HEK293T (cell line): ENCODE measurements at regions not wholly inside any gene's neighbourhood (a gene's known extent, or its start where the extent isn't known, plus 50 kb on each side); places are given as distances from the start of the nearest gene placed in this dataset.

Source experiments
- CTCF ChIA-PET: fragments of 350-600 bp; formaldehyde crosslinking; extraction: SDS; loops from one replicate; lab custom pipeline; 2021; ENCODE audit warnings: antibody characterized with exemption, inconsistent platforms; lab: Yijun Ruan, JAX
- POLR2A ChIA-PET: fragments of 350-600 bp; formaldehyde crosslinking; extraction: SDS; loops from one replicate; lab custom pipeline; 2020; ENCODE audit warnings: antibody characterized with exemption, inconsistent platforms; lab: Yijun Ruan, JAX
- DNase-seq: peaks from one replicate; pipeline ENCODE4 v3.0.0; 2012; ENCODE audit warnings: mixed read lengths; ENCODE audit errors: extremely low spot score
- ARNT ChIP-seq: fragments of 450-650 bp; IDR thresholded peaks from 2 replicates; pipeline ENCODE4 v1.6.1; 2017; ENCODE audit warnings: mild to moderate bottlenecking
- BHLHE40 ChIP-seq: fragments of 450-650 bp; IDR thresholded peaks from 2 replicates; pipeline ENCODE4 v1.6.1; 2016; ENCODE audit warnings: mild to moderate bottlenecking, moderate library complexity, borderline replicate concordance
- CTBP1 ChIP-seq: fragments of 450-650 bp; IDR thresholded peaks from 2 replicates; pipeline ENCODE4 v1.6.1; 2016; ENCODE audit warnings: borderline replicate concordance
- ELF4 ChIP-seq: fragments of 450-650 bp; IDR thresholded peaks from 2 replicates; pipeline ENCODE4 v1.6.1; 2017; ENCODE audit warnings: antibody characterized with exemption
- FOXA1 ChIP-seq: fragments of 450-650 bp; IDR thresholded peaks from 2 replicates; pipeline ENCODE4 v1.6.1; 2016; ENCODE audit warnings: mild to moderate bottlenecking
- FOXK2 ChIP-seq: fragments of 450-650 bp; IDR thresholded peaks from 2 replicates; pipeline ENCODE4 v1.6.1; 2016; ENCODE audit warnings: mild to moderate bottlenecking
- FOXM1 ChIP-seq: fragments of 450-650 bp; IDR thresholded peaks from 2 replicates; pipeline ENCODE4 v1.6.1; 2017; ENCODE audit warnings: mild to moderate bottlenecking, borderline replicate concordance
- HDGF ChIP-seq: fragments of 450-650 bp; IDR thresholded peaks from 2 replicates; pipeline ENCODE4 v1.6.1; 2017; ENCODE audit warnings: antibody characterized with exemption, borderline replicate concordance
- L3MBTL2 ChIP-seq: fragments of 450-650 bp; conservative IDR thresholded peaks from 2 replicates; pipeline ENCODE4 v1.6.1; 2016; ENCODE audit warnings: mild to moderate bottlenecking
- LEF1 ChIP-seq: fragments of 450-650 bp; IDR thresholded peaks from 2 replicates; pipeline ENCODE4 v1.6.1; 2017; ENCODE audit warnings: mild to moderate bottlenecking, borderline replicate concordance
- NFRKB ChIP-seq: fragments of 450-650 bp; IDR thresholded peaks from 2 replicates; pipeline ENCODE4 v1.6.1; 2016; ENCODE audit warnings: mild to moderate bottlenecking, moderate library complexity
- SP1 ChIP-seq: fragments of 450-650 bp; IDR thresholded peaks from 2 replicates; pipeline ENCODE4 v1.6.1; 2017
- SUZ12 ChIP-seq: fragments of 450-650 bp; IDR thresholded peaks from 2 replicates; pipeline ENCODE4 v1.6.1; 2016; ENCODE audit warnings: mild to moderate bottlenecking
- TARDBP ChIP-seq: fragments of 450-650 bp; IDR thresholded peaks from 2 replicates; pipeline ENCODE4 v1.6.1; 2016
- ZNF384 ChIP-seq: fragments of 450-650 bp; IDR thresholded peaks from 2 replicates; pipeline ENCODE4 v1.6.1; 2016
- TF ChIP-seq, protein P1 (sequence below): fragments of 450-650 bp; IDR thresholded peaks from 2 replicates; pipeline ENCODE4 v1.6.1; 2016

GRCh38 chr10:131753336-131753735 is 147.5 kb upstream of the PPP2R2D start:
- TF ChIP-seq ZNF384: no peak
- CTCF ChIA-PET: no interaction called here
- POLR2A ChIA-PET: no interaction called here
- no peak for DNase-seq

DNA sequence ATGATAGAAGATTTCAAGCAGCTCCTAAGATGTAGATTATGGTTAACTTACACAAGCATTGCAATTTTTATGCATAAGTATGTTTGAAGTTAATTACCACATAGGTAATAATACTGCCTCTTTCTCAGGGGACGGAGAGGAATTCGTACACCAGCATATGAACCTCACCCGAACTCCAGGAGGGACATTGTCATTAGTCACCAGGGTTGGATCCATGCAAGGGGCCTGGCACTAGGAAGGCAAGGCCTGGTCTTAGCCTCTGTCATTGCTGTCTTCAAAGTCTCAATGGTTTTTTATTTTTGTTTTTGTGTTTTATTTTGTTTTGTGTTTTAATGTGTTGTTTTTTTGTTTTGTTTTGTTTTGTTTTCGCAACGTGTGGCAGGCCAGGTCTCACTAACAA is 145.6 kb upstream of the PPP2R2D start:
- TF ChIP-seq BHLHE40 (no peak), CTBP1 (no peak), FOXA1 (no peak), SP1 (no peak), NFRKB (no peak), ELF4 (no peak), SUZ12 (no peak), ZNF384 (no peak), FOXM1 (no peak), HDGF (no peak), L3MBTL2 (no peak), LEF1 (no peak)
- TF ChIP-seq, protein P1, sequence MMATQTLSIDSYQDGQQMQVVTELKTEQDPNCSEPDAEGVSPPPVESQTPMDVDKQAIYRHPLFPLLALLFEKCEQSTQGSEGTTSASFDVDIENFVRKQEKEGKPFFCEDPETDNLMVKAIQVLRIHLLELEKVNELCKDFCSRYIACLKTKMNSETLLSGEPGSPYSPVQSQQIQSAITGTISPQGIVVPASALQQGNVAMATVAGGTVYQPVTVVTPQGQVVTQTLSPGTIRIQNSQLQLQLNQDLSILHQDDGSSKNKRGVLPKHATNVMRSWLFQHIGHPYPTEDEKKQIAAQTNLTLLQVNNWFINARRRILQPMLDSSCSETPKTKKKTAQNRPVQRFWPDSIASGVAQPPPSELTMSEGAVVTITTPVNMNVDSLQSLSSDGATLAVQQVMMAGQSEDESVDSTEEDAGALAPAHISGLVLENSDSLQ: no peak
- ChIA-PET CTCF (no interaction called here), POLR2A (no interaction called here)
- no peak for DNase-seq

DNA sequence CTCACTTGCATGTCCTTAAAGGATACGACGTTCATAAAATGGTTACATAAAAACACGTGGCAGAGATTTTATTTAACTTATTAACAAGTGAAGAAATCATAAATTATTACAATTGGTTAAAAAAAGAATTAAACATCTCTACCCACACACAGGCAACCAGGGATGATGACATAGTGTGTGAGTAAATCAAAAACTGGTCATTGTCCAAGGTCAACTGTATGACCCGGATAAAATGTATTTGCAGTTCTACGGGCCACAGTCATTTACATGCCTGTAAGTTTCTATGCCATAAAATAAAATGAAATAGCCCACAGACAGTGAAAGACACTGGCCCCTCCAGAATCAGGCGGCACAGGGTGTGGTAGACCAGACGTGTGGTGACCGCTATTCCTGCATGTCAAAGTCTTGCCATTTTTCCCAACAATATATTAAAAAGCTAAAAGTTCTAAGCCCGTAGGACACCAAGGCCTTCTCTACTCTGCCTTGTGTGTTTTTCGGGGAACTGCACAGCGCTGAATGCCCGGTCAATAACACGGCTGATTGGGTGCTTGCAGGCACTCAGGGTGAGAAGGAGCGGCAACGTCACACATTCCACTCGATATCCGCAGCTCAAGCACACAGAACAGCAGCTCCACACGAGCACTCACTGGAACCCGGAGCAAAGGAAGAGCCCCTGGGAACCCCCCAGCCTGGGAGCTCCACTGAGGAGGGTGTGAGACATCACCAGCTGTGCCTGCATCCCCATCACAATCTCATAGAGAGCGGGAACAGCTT is 143.3 kb upstream of the PPP2R2D start:
- POLR2A ChIA-PET: no interaction called here
- no peak for DNase-seq
- no peak for TF ChIP-seq CTBP1
- TF ChIP-seq ARNT: no peak
- TF ChIP-seq FOXM1: no peak
- CTCF ChIA-PET: no interaction called here

GRCh38 chr10:131758062-131758938 is 142.5 kb upstream of the PPP2R2D start:
- CTCF ChIA-PET: no interaction called here
- no peak for TF ChIP-seq NFRKB
- TF ChIP-seq ARNT: no peak
- no peak for TF ChIP-seq SP1
- no peak for TF ChIP-seq L3MBTL2
- TF ChIP-seq, protein P1: no peak
- no peak for TF ChIP-seq TARDBP
- TF ChIP-seq SUZ12: no peak
- TF ChIP-seq BHLHE40: no peak
- TF ChIP-seq FOXK2: no peak
- no peak for TF ChIP-seq FOXA1
- TF ChIP-seq ZNF384: no peak
- no peak for TF ChIP-seq HDGF
- TF ChIP-seq FOXM1: no peak
- POLR2A ChIA-PET: no interaction called here
- DNase-seq: no peak

DNA sequence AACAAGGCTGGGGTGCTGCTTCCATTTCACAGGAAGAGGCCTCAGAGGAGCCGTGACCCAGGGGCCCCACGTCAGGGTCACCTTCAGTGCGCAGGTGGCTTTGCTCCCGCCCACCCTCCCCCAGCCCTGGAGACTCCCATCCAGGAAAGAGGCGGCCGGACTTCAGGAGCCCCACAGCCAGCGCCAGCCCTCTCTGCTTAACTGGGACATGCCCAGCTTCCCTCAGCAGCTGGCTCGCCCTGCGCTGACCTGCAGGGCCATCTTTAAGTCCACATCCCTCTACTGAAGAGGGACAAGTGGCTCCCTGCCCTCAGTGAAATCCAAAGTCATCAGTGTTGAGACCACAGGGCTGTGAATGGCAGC is 141.9 kb upstream of the PPP2R2D start:
- POLR2A ChIA-PET: no interaction called here
- CTCF ChIA-PET: no interaction called here

GRCh38 chr10:131759347-131759746 is 141.5 kb upstream of the PPP2R2D start:
- POLR2A ChIA-PET: no interaction called here
- TF ChIP-seq TARDBP: no peak
- DNase-seq: no peak
- CTCF ChIA-PET: no interaction called here

More for the DNA sequence above, 141.9 kb upstream of the PPP2R2D start:
- DNase-seq: no peak
- no peak for TF ChIP-seq FOXA1
- TF ChIP-seq CTBP1: no peak
- no peak for TF ChIP-seq SP1
- no peak for TF ChIP-seq ELF4
- no peak for TF ChIP-seq ARNT
- no peak for TF ChIP-seq SUZ12
- TF ChIP-seq ZNF384: no peak
- no peak for TF ChIP-seq L3MBTL2
- no peak for TF ChIP-seq HDGF
- TF ChIP-seq TARDBP: no peak
- TF ChIP-seq FOXM1: no peak
- no peak for TF ChIP-seq LEF1
- TF ChIP-seq, protein P1: no peak
- no peak for TF ChIP-seq FOXK2
- no peak for TF ChIP-seq BHLHE40
- TF ChIP-seq NFRKB: no peak
